Sigmoid colon (tissue), 3 donors: ENCODE measurements at regions not wholly inside any gene's neighbourhood (a gene's known extent, or its start where the extent isn't known, plus 50 kb on each side); places are given as distances from the start of the nearest gene placed in this dataset.

Experiments used
- CTCF ChIP-seq, 4 experiments: fragments of 450-650 bp in 3 of 4; fragments of 200-600 bp in 1 of 4; IDR thresholded peaks; one replicate each; pipeline ENCODE4 v1.5.1; 2016 to 2019; ENCODE audit warnings: antibody characterized with exemption in 4 of 4, mild to moderate bottlenecking in 3 of 4, moderate library complexity in 2 of 4
- POLR2A ChIP-seq, 2 donors: fragments of 450-650 bp; IDR thresholded peaks; one replicate each; pipeline ENCODE4 v1.6.1; 2016; ENCODE audit warnings: antibody characterized with exemption in 2 of 2, mild to moderate bottlenecking in 2 of 2, moderate library complexity in 2 of 2

DNA sequence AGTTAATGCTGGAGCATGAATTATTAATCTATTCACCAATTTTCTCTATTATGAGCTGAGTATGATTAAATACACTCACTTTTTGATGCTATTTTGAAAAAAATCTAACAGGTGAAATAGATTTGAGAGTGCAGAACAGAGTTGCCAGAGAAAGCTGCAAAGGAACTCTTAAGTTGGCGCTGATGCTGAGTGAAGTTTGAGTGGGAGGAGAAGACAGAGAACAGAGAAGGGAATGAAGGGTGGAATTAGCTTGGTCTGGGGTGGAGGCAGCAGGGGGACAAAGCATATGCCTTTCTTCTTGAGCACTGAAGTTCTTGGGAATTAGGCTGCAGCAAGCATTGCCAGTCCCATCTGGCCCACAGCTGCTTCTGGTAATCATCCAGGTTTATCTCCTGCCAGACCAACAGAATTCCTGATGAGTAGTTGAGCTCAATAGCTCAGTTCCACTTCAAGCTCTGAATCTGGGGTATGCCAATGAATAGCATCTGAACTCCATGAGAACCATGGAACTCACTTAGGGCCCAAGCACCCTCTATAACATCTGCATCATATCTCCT is 290.1 kb downstream of the HINT1 start:
- TF ChIP-seq CTCF (IDR thresholded peaks at IDR 0.05) (no peak), POLR2A (IDR thresholded peaks at IDR 0.05) (no peak)
